ENCODE measurements at regions not wholly inside any gene's neighbourhood (a gene's known extent, or its start where the extent isn't known, plus 50 kb on each side); places are given as distances from the start of the nearest gene placed in this dataset.

GRCh38 chr11:127625402-127625801 lies 624.8 kb upstream of the KIRREL3 start:
- no peak for DNase-seq (ENCODE audit: low read depth in 4 of 4, low spot score in 1 of 4)

- no peak for DNase-seq (ENCODE audit: low read depth in 4 of 4, low spot score in 1 of 4)
Measured at GRCh38 chr11:127624306-127624856, 623.8 kb upstream of the KIRREL3 start.

- no peak for DNase-seq (ENCODE audit: low read depth in 4 of 4, low spot score in 1 of 4)
Measured at GRCh38 chr11:127622686-127623085, 622.1 kb upstream of the KIRREL3 start.

GRCh38 chr11:127620671-127621070 lies 620.1 kb upstream of the KIRREL3 start:
- DNase-seq (ENCODE audit: low read depth in 4 of 4, low spot score in 1 of 4): no peak

- DNase-seq (ENCODE audit: low read depth in 4 of 4, low spot score in 1 of 4): no peak
Measured at GRCh38 chr11:127619946-127620345, 619.4 kb upstream of the KIRREL3 start.

- no peak for DNase-seq (ENCODE audit: low read depth in 4 of 4, low spot score in 1 of 4)
Measured at GRCh38 chr11:127618721-127619120, 618.2 kb upstream of the KIRREL3 start.

GRCh38 chr11:127616158-127616557 lies 615.6 kb upstream of the KIRREL3 start:
- no peak for DNase-seq (ENCODE audit: low read depth in 4 of 4, low spot score in 1 of 4)

- DNase-seq (ENCODE audit: low read depth in 4 of 4, low spot score in 1 of 4): no peak
Measured at GRCh38 chr11:127612607-127613006, 612.0 kb upstream of the KIRREL3 start.

GRCh38 chr11:127609025-127609773 lies 608.6 kb upstream of the KIRREL3 start:
- no peak for DNase-seq (ENCODE audit: low read depth in 4 of 4, low spot score in 1 of 4)

- DNase-seq (ENCODE audit: low read depth in 4 of 4, low spot score in 1 of 4): no peak
Measured at GRCh38 chr11:127607487-127608085, 607.0 kb upstream of the KIRREL3 start.

- no peak for DNase-seq (ENCODE audit: low read depth in 4 of 4, low spot score in 1 of 4)
Measured at GRCh38 chr11:127601578-127601977, 601.0 kb upstream of the KIRREL3 start.

GRCh38 chr11:127600674-127601073 lies 600.1 kb upstream of the KIRREL3 start:
- DNase-seq (ENCODE audit: low read depth in 4 of 4, low spot score in 1 of 4): no peak

GRCh38 chr11:127598476-127598875 lies 597.9 kb upstream of the KIRREL3 start:
- DNase-seq (ENCODE audit: low read depth in 4 of 4, low spot score in 1 of 4): no peak

- DNase-seq (ENCODE audit: low read depth in 4 of 4, low spot score in 1 of 4): no peak
Measured at GRCh38 chr11:127596433-127596832, 595.9 kb upstream of the KIRREL3 start.

- DNase-seq (ENCODE audit: low read depth in 4 of 4, low spot score in 1 of 4): no peak
Measured at GRCh38 chr11:127592371-127592770, 591.8 kb upstream of the KIRREL3 start.

GRCh38 chr11:127590314-127590713 lies 589.7 kb upstream of the KIRREL3 start:
- DNase-seq (ENCODE audit: low read depth in 4 of 4, low spot score in 1 of 4): no peak

- DNase-seq (ENCODE audit: low read depth in 4 of 4, low spot score in 1 of 4): no peak
Measured at GRCh38 chr11:127588431-127588830, 587.9 kb upstream of the KIRREL3 start.

- DNase-seq (ENCODE audit: low read depth in 4 of 4, low spot score in 1 of 4): no peak
Measured at GRCh38 chr11:127587511-127587910, 586.9 kb upstream of the KIRREL3 start.

GRCh38 chr11:127576210-127576609 lies 575.6 kb upstream of the KIRREL3 start:
- DNase-seq (ENCODE audit: low read depth in 4 of 4, low spot score in 1 of 4): no peak

GRCh38 chr11:127574478-127574877 lies 573.9 kb upstream of the KIRREL3 start:
- no peak for DNase-seq (ENCODE audit: low read depth in 4 of 4, low spot score in 1 of 4)

GRCh38 chr11:127568891-127569290 lies 568.3 kb upstream of the KIRREL3 start:
- DNase-seq (ENCODE audit: low read depth in 4 of 4, low spot score in 1 of 4): no peak

GRCh38 chr11:127567237-127567932 lies 566.8 kb upstream of the KIRREL3 start:
- no peak for DNase-seq (ENCODE audit: low read depth in 4 of 4, low spot score in 1 of 4)

Measured in stimulated activated CD4-positive, alpha-beta T cell treated with anti-CD3 and anti-CD28 coated beads, Interleukin-1b, Interleukin-23, amount 100 ng/mL, for 24 hours (primary cell).